GM18502 (cell line): ENCODE measurements at regions not wholly inside any gene's neighbourhood (a gene's known extent, or its start where the extent isn't known, plus 50 kb on each side); places are given as distances from the start of the nearest gene placed in this dataset.
A peak's percentile ranks its signal among the peaks of the same experiment; 100 is the strongest.

ENCODE experiments used
- ATAC-seq: cut with Tn5 transposase; IDR thresholded peaks from one replicate; pipeline ENCODE4 v1.9.1; 2021; ENCODE audit warnings: mild to moderate bottlenecking; ENCODE audit not compliant: unreplicated experiment, poor library complexity

DNA sequence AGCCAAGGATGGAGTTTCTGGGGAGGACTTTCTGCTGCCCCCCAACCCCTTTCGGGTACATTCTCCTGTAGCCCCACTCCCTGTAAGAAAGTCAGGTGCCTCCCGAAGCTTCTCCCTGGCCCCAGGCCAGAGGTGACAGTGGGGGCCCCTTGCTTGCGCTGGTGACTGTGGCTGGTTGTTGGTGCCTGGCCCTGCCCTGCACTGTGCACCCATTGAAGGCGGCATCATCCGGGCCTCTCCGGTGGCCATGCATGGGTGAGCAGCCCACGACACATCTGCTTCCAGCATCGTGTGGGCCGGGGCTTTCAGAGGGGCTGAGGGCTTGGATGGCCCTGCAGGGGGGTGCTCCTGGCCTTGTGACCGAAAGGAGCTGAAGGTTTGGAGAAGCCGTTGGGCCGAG lies 297.0 kb downstream of the SEC14L1 start:
- ATAC-seq, result no peak

- no peak for ATAC-seq
Observed at GRCh38 chr17:77438241-77439188, 297.7 kb downstream of the SEC14L1 start.

DNA sequence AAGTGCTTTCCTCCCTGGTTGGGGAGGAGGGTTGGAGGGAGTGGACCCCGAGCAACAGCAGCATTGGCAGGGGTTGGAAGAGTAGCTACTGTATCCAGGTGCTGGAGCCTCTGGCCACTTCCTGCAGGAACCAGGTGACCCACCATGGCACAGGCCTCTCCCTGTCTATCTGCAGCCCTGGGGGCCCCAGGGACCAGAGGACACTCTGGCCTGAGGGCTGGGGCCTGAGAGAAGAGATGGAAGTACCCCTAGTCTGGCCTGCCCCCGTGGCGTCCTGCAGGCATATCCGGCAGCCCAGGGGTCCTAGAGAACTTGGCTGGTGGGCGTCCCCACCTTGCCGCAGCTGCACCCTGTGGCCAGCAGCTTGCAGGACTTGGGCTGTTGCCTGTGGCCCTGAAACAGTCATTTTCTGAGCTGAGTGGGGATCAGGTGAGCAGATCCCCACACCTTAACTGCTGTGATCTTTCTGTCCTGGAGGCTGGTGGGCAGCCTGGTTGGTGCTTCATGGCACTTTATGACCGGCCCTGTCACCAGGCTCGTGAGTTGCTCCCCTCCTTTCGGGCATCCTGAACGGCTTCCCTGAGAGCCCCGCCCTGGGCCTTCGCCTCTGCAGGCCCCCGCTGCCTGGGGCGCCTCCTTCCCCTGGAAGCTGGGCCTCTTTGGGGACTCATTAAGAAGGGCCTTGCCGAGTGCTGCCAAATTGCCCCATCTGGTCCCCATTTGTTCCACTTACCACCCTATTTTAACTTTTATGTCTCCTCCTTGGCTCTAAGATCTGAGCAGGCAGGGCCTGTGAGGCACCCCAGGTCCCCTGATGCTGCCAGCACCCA lies 298.6 kb downstream of the SEC14L1 start:
- no peak for ATAC-seq

- ATAC-seq, result no peak
Observed at GRCh38 chr17:77440560-77440981, 299.8 kb downstream of the SEC14L1 start.

DNA sequence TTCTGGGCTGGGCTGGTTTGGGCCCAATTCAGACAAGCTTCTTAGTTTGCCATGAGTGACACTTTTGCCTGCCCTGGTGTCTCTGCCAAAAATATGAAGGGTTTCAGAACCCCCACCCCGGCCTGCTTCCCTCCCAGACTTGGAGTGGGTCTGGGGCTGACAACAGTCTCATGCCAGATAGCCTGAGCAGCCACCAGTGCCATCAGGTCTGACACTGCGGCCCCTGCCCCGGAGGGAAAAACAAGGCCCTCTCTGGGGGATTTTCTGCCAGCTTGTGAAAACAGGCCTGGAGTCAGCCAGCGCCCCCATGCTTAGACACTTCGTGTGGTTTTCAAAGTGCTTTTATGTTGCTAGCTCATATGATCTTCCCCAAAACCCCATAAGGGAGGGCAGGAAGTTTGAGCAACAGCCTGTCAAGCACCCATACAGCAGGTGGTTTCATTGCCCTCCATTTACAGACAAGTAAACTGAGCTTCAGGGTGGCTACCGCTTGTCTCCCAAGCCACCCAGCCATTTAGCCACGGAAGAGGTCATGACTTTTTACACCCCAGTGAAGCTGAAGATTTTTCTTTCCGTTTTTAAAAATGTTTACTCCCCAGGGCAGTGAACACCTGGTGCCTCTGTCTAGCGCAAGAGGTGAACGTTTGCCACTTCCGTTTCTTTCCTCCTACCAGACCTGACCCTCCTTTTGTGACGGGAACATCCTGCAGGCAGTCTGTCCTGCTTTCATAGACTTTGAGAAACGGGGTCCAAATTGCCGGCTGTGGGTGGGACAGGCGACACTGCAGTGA lies 300.6 kb downstream of the SEC14L1 start:
- peak; percentile 43 for ATAC-seq

DNA sequence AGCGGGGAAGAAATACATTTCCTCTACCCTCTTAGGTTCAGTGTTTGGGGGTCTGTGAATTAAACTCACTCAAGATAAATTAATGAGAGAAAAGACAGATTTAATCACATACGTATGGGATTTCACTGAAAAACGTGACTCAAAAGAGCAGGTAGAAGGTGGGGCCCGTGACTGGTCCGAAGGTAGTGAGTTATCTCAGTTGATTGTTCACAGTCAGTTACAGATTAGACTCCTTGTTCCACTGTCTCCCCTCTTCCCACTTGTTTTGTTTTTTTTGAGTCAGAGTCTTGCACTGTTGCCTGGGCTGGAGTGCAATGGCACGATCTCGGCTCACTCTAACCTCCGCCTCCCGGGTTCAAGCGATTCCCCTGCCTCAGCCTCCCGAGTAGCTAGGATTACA lies 301.2 kb downstream of the SEC14L1 start:
- no peak for ATAC-seq

- no peak for ATAC-seq
Observed at GRCh38 chr17:77442976-77443747, 302.4 kb downstream of the SEC14L1 start.

DNA sequence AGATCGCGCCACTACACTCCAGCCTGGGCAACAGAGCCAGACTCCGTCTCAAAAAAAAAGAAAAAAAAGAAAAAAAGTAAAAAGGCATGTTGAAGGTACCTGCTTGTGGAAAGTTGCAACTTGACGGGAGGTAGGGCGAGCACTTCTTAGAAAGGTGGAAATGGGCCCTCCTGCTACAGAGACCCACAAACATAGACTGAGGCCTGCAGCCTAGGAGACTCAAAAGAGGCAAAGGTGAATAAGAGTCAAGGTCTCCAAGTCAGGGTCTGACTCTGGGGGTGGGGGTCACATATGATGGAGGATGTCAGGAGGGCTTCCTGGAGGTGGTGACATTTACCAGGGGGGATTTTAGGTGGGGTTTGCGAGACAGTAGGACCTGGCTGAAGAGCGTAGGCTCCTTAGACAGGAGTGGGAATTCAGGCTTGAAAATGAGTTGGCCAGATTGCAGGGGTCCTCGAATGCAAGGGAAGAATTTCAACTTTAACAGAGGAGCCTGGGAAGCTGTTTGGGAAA lies 303.0 kb downstream of the SEC14L1 start:
- no peak for ATAC-seq

DNA sequence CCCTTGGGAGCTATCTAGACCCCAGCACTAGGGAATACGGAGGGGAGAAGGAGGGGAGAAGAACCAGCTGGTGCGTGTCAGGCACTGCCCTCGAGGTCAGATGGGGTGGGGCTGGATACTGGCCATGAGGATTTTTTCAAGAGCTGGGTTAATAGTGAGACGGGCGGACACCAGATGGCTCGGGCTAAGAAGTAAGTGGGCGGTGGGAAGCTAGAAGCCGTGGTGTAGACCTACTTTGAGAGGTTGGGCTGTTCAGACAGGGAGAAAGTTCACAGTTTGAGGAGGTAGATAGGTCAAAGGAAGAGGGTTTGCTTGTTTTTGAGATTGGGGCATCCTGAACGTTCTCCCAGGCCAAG lies 303.8 kb downstream of the SEC14L1 start:
- ATAC-seq, result no peak

DNA sequence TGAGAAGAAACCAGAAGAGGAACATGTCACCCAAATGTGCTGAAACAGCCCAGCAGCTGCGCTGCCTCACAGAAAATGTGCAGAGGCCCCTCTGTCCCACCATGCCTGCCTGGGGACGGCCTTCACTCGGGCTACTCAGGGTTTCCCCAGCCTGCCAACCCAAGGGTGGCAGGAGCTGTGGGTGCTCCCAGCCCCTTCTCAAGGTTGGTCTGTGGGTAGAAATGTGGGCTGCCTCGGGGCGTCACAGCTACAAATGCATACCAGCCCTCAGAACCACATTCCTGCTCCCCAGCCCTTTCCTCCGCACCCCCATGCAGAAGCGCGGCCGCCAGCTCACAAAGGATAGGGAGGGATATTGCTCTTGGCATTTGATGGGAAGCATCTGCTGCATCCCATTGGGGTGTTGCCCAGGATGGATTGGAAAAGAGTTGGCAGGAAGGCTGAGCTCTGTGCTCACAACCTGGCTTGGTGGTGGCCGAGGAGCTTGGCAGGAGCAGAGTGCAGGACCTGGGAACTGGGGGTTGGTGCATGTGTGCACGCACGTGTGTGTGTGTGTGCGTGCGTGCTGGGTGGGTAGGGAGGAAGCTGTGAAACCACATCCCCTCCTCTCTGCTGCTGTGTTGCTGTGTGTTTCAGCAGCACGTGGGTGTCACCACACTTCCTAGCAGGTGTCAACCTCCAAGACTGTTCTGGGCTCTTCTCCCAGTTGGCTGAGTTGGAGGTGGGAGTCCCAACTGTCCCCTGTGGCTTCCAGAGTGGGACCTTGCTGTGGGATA lies 304.4 kb downstream of the SEC14L1 start:
- peak; percentile 38 for ATAC-seq

DNA sequence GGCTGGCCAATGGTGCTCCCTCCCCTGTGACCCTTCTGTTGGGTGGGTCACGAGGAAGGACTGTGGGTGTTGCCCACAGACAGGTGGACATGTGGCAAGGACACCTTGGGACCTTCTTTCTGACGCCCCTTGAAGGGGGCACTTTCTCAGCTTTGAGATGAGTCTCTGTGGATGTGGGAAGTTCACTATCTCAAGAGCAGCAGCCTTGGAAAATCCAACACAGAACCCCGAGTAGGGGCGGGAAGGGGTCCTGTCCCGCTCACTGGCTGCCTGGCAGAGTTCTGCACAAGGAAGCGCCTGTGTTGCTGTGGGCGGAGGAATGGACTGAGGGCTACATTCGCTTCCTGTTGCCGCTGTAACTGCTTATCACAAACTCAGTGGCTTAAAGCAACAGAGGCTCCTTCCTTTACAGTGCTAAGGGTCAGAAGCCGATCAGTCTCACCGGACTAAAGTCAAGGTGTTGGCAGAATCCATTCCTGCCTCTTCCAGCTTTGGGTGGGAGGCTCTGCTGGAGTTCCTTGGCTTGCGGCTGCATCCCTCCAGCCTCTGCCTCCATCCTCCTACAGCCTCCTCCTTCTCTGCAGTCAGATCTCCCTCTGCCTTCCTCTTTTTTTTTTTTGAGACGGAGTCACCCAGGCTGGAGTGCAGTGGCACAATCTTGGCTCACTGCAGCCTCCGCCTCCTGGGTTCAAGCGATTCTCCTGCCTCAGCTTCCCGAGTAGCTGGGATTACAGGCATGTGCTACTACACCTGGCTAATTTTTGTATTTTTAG lies 305.2 kb downstream of the SEC14L1 start:
- ATAC-seq, result peak; percentile 29

DNA sequence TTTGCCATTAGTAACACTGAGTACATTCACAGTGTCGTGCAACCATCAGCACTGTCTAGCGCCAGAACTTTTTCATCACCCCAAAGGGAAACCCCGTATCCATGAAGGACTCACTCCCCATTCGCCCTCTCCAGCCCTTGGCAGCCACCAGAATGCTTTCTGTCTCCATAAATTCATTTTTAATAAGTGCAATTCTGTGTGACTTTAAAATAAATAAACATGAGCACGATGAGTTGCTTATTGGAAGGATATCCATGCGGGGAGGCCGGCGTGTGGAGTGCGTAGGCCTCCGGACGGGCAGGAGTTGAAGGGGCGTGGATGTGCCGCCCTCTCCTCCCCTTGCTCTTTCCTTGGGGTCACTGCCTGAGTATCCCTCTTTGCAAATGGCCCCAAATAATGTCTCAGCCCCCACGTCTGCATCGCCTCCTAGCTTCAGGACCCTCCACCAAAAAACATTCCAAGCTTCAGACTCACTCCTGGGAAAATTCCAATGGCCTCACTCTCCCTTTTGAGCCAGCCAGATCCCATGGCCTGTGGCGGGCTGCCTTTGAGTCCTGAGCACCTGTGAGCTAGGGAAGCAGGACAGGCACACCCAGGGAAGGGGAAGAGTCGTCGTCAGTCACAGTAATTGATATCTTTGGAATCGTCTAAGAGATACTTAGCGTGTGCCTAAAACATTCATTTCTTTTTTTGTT lies 306.3 kb downstream of the SEC14L1 start:
- no peak for ATAC-seq

DNA sequence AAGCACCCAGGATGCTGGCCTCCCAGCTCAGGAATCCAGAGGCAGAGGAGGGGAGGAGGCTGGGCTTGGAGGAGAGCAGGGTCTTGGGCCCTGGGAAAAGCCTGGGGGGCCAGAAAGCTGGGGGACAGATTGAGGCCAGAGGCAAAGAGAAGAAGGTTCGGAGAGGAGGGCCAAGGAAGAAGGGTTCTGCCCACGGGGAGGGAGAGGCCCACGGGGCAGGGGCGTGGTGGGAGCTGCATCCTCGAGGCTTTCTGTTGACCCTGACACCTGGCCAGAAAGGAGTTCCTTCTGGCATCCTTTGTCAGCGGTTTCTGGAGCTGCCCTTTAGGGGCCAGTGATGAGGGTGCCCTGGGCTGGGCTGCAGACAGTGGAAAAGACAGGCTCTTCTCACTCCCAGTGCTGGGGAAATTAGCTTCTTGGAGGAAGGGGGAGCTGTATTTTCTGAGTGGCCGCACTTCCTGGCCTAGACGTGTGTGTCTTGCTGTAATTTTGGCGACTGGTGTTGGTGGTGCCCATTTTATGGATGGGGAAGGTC lies 308.7 kb downstream of the SEC14L1 start:
- no peak for ATAC-seq

- ATAC-seq, result no peak
Observed at GRCh38 chr17:77449908-77450741, 309.4 kb downstream of the SEC14L1 start.

DNA sequence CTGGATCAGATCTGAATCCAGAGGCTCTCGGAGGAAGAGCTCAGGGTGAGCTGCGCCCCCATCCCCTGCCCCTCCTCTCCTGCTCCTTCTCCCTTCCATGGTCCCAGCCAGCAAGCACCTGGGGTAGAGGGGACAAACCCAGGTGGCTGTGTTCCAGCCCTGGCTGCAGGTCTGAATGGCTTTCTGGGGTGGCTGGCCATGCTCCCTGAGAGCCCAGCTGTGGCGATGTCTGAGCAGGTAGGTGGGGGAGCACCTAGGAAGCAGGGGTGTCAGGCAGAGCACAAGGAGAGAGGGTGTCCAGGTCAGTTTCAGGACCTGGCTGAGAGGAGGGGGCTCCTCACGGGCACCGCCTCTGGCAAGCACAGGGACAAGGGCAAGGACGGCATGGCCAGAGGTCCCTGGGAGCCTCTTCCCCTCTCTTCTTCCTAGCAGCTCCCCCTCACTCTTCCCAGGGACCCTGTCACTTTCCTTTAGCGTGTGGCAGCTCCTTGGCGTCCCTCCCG lies 310.0 kb downstream of the SEC14L1 start:
- no peak for ATAC-seq

DNA sequence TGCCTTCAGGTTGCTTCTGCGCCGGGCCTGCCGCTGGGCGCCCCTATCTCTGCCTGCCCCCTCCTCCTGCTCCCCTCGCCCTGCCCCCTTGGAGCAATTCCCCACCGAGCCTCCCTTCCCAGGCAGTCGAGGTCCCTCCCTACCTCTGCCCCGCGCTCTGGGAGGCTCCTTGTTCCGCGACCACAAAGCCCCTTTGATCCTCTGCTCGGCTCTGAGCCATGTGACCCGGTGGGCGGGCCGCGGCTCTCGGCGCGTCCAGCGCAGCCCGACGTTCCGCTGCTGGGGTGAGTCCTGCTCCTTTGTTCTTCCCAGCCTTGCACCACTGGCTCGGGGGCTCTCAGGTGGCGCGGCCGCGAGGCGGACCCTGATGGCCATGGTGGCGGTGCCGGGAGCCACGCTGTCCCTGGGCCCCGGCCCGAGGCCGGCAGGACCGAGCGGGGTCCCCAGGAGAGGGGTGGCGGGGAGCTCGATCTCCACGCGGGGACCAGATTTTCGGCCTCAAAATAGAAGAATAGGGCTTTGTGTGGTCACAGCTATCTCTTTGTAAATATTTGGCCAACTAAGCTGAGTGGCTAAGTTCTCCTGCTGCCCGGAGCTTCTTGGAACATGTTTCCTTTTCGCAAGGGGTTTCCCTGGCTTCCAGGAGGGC lies 310.6 kb downstream of the SEC14L1 start:
- peak; percentile 44 for ATAC-seq
